ENCODE measurements at regions not wholly inside any gene's neighbourhood (a gene's known extent, or its start where the extent isn't known, plus 50 kb on each side); places are given as distances from the start of the nearest gene placed in this dataset.

GRCh38 chr1:217021400-217021799 is 298.2 kb upstream of the ESRRG start:
- ChIA-PET CTCF (no interaction called here), POLR2A (no interaction called here)
- no peak for TF ChIP-seq CTCF (IDR thresholded peaks at IDR 0.05; ENCODE audit: control extremely low read depth, extremely low read depth, low read depth, missing control alignments)
- no peak for DNase-seq (ENCODE audit: extremely low spot score)

GRCh38 chr1:217019475-217019874 is 296.2 kb upstream of the ESRRG start:
- POLR2A ChIA-PET, result no interaction called here
- TF ChIP-seq CTCF (IDR thresholded peaks at IDR 0.05; ENCODE audit: control extremely low read depth, extremely low read depth, low read depth, missing control alignments), result no peak
- DNase-seq (ENCODE audit: extremely low spot score), result no peak
- CTCF ChIA-PET, result interaction anchor here (1.0 kb wide), 1 partner anchor 14 kb away, joined by 3 read pairs; no protein-coding TSS in a partner anchor

- DNase-seq (ENCODE audit: extremely low spot score), result no peak
- ChIA-PET POLR2A (no interaction called here), CTCF (no interaction called here)
- no peak for TF ChIP-seq CTCF (IDR thresholded peaks at IDR 0.05; ENCODE audit: control extremely low read depth, extremely low read depth, low read depth, missing control alignments)
These were observed 295.4 kb upstream of the ESRRG start for GRCh38 chr1:217018648-217019047.

GRCh38 chr1:217017165-217017564 is 293.9 kb upstream of the ESRRG start:
- CTCF ChIA-PET, result no interaction called here
- POLR2A ChIA-PET, result no interaction called here
- TF ChIP-seq CTCF (IDR thresholded peaks at IDR 0.05; ENCODE audit: control extremely low read depth, extremely low read depth, low read depth, missing control alignments), result no peak
- no peak for DNase-seq (ENCODE audit: extremely low spot score)

- ChIA-PET POLR2A (no interaction called here), CTCF (no interaction called here)
- no peak for DNase-seq (ENCODE audit: extremely low spot score)
- no peak for TF ChIP-seq CTCF (IDR thresholded peaks at IDR 0.05; ENCODE audit: control extremely low read depth, extremely low read depth, low read depth, missing control alignments)
These were observed 290.8 kb upstream of the ESRRG start for GRCh38 chr1:217014066-217014465.

GRCh38 chr1:217012659-217013058 is 289.4 kb upstream of the ESRRG start:
- ChIA-PET POLR2A (no interaction called here), CTCF (interaction anchor here (1.8 kb wide), 2 partner anchors 10 kb away, joined by 4 read pairs; no protein-coding TSS in a partner anchor)
- TF ChIP-seq CTCF (IDR thresholded peaks at IDR 0.05; ENCODE audit: control extremely low read depth, extremely low read depth, low read depth, missing control alignments), result no peak
- DNase-seq (ENCODE audit: extremely low spot score), result no peak

- TF ChIP-seq CTCF (IDR thresholded peaks at IDR 0.05; ENCODE audit: control extremely low read depth, extremely low read depth, low read depth, missing control alignments), result no peak
- ChIA-PET POLR2A (no interaction called here), CTCF (interaction anchor here (1.8 kb wide), 1 partner anchor 11 kb away, joined by 4 read pairs; no protein-coding TSS in a partner anchor)
- DNase-seq (ENCODE audit: extremely low spot score), result no peak
These were observed 287.9 kb upstream of the ESRRG start for GRCh38 chr1:217011097-217011496.

Measured in GM10248 (cell line).